ENCODE measurements at regions not wholly inside any gene's neighbourhood (a gene's known extent, or its start where the extent isn't known, plus 50 kb on each side); places are given as distances from the start of the nearest gene placed in this dataset.
A peak's percentile ranks its signal among the peaks of the same experiment; 100 is the strongest.

DNA sequence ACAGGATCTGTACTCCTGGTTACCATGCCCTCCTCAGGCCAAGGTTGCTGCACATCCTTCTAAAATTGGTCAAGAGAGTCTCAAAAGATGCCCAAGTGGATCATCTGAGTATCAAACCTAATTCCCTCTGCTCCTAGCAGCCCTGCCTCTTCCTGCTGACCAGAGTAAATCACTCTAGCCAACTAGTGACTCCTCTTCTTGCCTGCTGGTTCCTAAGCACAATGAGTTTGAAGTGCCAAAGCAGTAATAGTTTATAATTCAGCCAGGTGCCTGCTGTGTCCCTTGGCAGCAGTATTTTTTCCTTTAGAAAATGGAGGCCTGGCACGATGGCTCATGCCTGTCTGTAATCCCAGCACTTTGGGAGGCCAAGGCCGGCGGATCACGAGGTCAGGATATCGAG is 137.9 kb upstream of the CAMK1G start:
- DNase-seq, result no peak

DNA sequence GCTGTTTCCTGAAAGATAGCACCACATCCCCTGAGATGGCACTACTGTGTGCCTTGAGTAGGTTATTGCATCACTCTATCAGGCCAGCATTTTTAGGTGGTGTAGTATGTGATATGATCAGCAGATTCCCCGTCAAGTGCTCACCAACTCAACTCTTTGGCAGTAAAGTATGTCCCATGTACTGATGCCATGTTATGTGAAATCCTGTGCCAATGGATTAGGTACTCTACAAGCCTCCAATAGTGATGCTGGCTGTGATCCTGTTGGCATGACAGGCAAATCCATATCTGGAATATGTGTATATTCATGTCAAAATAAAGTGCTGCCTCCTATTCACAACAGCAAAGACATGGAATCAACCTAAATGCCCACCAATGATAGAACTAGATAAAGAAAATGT is 137.2 kb upstream of the CAMK1G start:
- DNase-seq, result no peak

DNA sequence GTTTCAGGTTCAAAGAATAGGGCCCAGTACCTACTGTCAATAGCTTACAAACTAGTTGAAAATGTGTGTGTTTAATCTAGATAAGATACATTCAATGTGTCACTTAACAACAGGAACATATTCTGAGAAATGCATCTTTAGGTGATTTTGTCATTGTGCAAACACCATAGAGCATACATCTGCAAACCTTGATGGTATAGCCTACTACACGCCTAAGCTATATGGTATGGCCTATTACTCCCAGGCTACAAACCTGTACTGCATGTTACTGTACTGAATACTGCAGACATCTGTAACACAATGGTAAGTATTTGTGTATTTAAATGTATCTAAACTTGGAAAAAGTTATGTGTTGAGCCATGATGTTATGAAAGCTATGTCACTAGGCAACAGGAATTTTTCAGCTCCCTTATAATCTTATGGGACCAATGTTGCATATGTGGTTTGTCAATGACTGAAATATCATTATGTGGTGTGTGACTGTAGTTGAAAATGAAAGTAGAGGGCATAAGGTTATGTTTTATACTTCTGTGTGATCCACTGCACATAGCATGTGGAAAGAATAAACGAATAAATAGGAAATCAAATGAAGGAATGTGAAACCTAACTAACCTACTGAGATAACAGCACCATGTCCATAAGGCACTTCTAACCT is 129.0 kb upstream of the CAMK1G start:
- DNase-seq, result no peak

DNA sequence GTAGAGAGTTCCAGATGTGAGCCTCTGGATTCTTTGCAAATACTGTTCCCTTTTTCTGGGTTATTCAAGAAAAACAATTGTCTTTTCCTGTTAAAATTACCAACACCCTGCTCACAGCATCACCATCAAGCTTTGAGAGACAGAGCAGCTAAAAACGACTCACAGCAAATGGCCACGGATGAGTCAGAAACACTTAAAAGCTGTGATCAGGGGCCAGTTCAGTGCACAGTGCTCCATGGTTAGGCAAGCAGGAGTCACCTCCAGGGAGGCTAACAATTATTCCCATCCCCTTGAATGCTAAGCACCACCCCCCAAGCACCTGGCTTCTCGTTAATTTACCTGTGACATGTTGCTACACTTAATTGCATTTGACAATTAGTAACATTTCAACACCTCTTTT is 128.4 kb upstream of the CAMK1G start:
- no peak for DNase-seq

DNA sequence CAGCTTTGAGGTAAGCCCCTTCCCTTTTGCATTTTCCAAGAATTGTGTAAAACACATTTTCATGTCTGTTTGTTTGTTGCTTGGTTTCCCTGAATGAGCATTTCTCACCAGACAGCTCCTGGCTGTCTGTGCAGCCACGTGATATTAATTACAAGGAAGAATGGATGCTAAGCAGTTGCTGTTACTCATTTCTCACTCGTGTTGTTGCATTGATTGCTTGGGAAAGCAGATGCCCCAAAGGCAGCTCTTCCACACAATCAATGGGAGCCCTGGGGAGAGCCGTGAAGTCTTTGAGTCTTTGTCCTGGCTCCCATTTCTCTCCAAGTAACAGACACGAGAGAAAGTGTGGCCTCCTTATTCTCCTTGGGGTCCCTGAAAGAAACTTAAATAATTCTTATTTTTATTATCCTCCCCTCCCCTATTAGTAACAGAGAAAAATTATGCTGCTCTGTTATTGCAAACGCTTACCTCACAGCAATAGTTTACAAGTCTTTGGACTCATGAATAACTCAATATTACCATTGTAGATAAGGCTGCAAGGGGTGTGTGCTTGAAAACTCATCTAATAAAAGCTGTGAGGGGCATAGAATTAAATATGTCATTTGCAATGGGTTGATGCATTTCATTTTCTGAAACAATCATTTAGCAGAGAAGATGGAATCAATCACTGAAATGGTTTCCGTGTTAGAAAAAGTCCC is 127.7 kb upstream of the CAMK1G start:
- DNase-seq, result no peak

DNA sequence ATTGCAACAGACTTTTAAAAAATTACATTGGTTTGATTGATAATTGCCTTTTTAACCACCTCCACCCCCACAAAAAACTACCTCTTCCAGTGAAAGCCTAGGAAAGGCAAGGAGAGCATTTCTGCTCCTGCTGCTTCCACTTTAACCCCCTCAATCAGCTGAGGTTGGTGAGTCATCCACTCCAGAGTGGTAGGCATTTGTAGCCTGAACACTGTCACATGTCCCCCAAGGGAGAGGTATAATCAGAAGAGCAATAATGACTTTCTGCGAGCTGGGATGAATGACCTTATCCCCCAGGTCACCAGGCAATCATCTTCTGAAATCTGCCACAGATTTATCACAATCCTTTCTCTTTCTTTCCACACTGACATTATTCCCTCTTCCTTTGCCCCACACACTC is 126.6 kb upstream of the CAMK1G start:
- DNase-seq, result peak; percentile 18

DNA sequence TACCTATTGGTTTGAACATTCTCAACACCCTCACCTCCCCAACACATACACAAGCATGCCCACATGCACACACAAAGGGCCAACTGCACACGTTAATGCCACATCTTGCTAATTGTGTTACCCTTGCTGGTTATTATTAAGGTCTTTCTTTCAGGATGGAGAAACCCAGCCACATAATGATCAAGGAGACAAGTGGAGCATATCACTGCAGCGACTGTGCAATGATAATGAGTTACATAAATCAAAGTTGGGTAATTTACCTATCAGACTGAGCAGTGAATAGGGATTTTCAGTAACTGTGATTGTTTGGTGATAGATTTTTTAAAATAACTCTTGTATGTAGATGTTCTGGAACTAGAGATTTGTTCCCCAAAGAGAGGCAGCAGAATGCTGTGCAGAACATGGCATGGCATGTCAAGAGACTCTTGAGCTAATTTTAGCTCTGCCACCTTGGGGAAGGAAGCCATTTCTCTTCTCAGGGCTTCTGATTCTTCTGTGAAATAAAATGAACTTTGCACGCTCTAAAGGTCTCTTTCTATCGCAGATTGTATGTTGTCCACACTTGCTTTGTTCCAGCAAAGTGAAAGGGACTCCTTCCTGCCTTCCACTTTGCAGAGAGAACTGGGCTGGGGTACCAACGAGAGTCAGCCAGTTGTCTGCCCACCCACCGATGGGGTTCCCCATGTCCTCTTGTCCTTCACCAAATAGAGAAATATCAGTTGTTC is 126.0 kb upstream of the CAMK1G start:
- DNase-seq, result no peak

DNA sequence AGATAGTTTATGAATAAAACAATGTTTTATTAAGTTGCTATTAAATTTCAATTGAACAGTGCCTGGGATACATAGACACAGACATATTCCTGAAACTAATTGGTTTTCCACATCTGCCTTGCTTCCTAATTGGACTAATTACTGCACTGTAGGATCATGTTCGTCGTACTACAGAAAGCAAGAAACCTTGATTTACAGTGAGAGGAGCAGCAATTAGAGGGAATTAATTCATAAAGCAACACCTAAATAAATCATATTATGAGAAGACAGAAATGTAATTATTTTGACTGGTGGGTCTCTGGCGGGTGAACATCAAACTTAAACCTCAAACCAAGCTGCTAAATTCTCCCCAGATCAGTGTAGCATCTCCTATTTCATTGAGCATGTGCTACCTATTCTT is 124.6 kb upstream of the CAMK1G start:
- no peak for DNase-seq

DNA sequence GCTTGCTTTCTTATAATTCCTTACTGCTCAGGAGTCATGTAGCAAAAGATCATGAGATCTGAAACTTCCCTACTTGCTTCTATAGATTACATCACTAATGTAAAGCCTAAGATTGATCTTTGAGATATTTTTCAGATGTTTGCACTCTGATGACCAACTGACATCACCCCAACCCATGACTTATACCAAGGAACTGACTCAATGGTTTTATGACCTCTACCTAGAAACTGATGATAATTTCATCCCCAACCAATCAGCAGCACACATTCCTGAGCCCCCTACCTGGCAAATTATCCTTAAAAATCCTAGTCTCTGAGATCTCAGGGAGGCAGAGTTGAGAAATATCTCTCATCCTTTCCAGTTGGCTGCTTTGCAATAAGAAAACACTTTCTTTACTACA is 122.3 kb upstream of the CAMK1G start:
- no peak for DNase-seq

DNA sequence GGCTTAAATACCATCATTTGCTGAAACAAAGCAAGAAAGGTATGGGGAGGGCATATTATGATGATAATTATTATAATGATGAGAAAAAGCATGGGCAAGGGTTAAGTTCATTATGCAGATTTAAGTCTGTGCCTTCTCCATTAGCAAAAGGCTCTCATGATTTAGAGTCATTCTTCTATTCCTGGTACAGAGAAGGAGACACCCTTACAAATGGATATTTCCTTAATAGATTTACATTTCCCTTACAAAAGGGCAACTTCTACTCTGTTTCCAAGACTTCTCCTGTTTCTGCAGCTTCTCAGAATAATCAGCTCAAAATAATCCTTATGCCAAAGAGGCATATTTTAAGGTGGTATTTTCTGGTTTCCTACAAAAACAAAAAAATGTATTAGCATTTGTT is 121.1 kb upstream of the CAMK1G start:
- no peak for DNase-seq

DNA sequence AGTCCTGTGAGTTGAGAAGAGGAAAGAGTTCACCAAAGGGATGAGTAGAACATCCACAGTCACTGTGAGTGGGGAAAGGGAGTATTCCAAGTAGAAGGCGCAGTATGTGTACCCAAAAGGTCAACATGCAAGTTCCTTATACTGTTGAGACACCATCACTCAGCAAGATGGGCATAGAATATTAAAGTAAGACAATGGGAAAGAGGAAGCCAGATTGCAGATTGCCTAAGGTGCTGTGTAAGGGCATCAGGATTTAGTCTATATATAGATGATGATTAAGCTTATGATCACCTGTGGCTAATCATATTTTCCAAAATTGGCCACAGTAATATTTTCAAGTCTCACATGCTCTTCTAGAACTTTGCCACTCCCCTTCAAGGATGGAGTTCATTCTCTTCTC is 120.1 kb upstream of the CAMK1G start:
- DNase-seq, result no peak

DNA sequence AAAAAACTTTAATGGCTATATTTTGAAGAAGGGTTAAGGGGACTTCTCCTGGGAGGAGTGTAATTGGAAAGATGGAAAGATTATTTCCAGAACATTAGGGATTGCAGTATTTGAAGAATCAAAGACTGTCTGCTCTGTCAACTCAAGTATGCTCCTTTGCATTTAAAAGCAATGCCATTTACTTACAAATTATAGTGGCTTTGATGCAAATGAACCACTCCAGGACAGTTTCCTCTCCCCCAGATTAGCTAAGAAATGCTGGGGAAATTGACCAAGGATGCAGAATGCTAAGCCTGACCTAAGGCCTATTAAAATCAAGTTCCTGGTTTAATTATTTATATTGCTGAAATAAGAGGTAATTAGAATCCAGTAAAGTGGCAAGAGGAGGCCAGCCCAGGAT is 110.5 kb upstream of the CAMK1G start:
- DNase-seq, result no peak

DNA sequence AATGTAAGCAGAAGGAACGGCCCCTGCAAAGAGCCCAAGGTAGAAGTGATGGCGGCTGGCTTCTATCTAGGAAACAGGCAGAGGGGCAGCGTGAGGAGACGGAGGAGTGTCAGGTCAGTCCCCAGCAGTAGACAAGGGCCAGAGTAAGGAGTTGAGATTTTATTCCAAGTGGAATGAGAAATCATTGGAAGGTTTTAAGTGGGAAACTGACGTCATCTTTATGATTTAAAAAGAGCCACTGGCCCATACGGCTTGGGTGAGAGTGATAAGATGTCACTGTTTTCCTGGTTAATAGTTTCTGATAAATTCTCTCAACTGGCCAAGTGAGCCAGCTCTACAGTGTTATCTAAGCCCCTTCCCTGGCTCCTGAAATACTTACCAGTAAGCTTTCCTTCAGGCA is 103.2 kb upstream of the CAMK1G start:
- DNase-seq, result no peak

DNA sequence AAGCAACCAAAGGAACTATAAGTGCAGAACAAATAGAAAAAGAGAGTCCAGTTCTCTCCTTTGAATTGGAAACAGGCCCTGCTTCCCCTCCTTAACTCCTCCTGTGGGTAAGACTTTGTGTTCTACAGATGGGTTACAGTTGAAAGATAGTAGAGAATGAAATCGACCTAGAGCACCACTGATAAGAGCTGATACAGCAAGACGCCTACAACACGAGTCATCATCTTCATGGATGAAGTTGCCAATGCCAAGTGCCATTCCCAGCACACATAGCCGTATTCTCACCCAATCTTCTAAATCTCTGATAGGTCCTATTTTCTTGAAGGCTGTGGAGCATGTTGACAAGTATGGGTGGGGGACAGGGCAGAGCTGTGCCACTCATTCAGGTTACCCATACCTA is 99.8 kb upstream of the CAMK1G start:
- no peak for DNase-seq

DNA sequence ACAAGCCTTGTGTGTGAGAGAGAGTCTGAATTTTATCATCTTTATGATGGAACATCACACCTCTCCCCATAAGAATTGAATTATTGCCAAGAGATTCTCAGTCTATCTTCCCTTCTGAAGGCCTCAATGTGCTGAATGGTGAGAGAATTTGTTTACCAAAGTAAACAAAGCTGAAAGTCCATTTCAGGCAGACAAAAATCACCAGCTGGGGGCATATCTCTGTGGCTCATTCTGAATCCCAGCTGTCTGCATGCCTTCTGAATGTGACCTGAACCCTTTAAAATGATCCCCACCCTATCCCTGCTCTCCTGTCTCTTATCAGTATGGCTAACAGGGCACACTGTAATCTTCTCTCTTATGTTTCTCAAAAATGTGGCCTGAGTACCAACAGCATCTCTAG is 99.1 kb upstream of the CAMK1G start:
- DNase-seq, result no peak

DNA sequence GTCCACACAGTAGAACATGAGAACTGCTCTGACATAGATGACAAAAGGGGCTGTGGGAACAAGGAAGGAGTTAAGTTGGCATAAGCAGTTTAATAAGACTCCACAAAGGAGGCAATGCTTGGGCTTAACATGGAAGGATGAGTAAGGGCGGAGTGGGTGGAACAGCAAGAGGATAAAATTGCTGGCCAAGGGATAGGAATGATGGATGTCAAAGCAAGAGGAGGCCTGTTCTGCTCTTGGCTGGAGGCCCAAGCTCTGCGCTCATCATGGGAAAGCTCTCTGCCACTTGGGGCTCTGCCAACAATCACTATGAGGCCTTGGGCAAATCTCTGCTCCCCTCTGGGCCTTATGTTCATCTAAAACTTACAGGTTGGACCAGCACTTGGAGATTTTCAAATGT is 98.3 kb upstream of the CAMK1G start:
- no peak for DNase-seq

DNA sequence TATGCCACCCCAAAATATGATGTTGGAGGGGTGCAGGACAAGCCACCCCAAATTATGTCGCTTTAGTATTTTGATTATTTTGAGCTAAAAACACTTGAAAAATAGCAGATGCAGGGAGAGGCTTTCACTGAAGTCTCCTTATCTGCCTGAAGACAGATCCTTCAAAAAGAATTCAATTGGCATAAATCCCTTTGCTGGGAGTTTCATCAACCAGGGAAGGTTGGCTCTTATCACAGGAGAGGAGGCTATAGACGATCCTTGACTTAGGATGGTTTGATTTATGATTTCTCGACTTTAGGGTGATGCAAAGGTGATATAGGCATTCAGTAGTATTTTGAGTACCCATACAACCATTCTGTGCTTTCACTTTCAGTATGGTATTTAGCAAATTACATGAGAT is 97.8 kb upstream of the CAMK1G start:
- DNase-seq, result no peak

DNA sequence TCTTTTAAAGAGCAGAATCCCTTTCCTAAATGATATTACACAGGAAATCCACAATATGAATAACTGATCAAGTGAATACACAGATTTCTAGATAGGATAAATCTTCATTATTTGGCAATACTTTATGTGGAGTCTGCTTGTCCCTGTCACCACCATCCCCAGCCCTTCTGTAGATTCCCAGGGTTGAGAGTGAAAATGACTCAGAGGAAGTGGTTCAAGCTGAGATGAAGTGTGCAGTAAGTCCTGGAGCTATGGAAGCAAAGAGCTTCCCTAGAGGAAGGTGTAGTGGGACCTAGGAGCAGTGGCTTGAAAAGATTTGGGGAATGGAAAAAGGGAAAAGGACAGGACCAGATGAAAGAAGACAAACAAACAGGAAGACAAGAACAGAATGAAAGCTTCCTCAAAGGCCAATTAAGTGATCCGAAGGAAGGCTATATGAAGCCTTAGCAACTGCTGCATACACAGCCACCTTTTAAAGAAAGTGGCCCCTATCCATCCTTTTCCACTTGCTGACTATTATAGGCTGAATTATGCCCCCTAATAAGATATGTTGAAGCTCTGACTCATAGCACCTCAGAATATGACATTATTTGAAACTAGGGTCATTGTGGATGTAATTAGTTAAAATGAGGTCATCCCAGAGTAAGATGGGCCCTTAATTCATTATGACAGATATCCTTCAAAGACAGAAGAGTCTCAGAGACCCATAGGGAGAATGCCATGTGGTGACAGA is 96.5 kb upstream of the CAMK1G start:
- DNase-seq, result no peak

DNA sequence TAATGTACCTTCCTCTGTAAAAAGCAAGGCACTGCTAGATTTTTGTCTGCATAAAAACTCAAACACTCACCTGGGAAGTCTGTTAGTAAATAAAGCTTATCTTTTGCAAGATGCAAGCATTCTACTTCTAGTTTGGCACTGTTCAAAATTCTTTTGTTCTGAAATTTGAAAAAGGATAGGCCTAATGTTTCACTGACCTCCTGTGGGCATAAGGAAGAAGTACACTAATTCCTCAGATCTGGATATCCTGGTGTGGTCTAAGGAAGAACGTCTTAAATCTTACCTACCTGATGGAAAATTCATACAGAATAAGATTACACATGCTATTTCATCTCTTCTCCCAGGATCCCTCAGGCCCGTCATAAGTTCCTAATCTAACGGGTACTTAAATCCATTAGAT is 93.5 kb upstream of the CAMK1G start:
- no peak for DNase-seq

DNA sequence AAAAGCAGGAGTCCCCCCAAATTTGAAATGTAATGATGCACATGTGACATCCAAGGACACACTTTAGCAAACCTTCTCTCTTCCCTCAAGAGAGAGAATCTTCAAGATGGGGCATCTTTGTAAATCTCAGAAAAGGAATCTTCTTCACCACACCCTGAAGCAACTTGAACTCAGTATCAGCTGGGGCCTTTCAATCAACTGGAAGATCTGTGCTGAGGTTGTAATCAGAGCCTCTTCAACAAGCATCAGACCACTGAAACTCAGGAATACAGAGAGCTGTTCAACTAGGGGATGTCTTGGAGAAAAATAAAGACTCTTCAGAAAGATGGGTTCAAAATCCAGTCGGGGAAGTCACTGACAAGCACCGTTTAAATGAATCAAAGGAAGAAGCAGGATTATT is 92.5 kb upstream of the CAMK1G start:
- no peak for DNase-seq

DNA sequence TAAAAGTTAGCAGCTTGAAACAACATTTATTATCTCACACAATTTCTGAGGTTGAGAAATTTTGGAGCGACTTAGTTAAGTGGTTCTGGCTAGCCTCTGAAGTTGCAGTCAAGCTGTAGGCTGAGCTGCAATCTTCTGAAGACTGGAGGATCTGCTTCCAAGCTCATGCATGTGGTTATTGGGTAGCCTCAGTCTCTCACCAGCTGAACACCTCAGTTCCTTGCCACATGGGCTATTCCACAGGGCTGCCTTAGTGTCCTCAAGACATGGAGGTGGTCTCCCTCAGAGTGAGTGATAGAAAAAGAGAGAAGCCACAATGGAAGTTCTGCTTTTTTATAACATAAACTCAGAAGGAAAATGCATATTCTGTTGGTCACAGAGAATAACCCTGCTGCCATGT is 92.0 kb upstream of the CAMK1G start:
- DNase-seq, result no peak

DNA sequence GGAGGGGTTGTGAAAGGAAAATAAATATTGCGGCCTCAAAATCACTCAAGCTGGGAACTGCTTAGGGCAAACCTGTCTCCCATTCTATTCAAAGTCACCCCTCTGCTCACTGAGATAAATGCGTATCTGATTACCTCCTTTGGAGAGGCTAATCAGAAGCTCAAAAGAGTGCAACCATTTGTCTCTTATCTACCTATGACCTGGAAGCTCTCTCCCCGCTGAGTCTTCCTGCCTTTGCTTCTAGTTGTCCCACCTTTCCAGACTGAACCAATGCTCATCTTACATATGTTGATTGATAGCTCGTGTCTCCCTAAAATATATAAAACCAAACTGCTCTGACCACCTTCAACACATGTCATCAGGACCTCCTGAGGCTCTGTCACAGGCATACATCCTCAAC is 91.6 kb upstream of the CAMK1G start:
- no peak for DNase-seq

DNA sequence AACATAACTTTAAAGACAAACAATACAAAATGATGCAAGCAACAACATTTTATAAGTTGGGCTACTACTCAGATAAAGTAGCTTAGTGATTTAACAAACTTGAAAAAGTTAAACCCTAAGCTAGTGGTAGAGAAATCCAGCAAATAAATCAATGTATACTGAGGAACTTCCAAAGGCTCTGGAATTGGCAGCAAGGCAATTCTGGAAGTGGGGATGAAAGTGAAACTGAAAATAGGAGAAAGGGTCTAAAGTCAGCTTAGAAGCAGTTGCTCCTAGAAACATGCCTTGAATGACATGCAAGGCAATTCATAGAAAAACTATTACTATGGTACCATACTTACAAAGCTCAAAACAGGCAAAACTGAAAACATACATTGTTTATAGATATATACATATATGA is 90.0 kb upstream of the CAMK1G start:
- no peak for DNase-seq

DNA sequence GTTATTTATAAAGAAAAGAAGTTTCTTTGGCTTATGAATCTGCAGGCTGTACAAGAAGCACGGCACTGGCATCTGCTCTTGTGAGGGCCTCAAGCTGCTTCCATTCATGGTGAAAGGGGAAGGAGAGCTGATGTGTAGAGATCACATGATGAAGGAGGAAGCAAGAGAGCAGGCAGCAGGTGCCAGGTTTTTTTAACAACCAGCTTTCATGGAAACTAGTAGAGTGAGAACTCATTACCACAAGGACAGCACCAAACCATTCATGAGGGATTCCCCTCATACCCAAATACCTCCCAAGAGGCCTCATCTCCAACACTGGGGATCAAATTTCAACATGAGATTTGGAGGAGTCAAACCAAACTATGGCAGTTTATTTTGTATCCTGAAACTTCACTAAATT is 85.8 kb upstream of the CAMK1G start:
- DNase-seq, result no peak

Data from NCI-H510A (cell line).